Mesodermal cell (in vitro differentiated cells): ENCODE measurements at regions not wholly inside any gene's neighbourhood (a gene's known extent, or its start where the extent isn't known, plus 50 kb on each side); places are given as distances from the start of the nearest gene placed in this dataset.

Source experiments
- H3K27ac ChIP-seq: 2 replicates; pipeline ENCODE4 v1.7.0; 2013; ENCODE audit warnings: mild to moderate bottlenecking, low read depth, low read length, moderate library complexity; ENCODE audit not compliant: severe bottlenecking
- H3K36me3 ChIP-seq: 2 replicates; pipeline ENCODE4 v1.7.1; 2013; ENCODE audit warnings: mild to moderate bottlenecking, low read length, moderate library complexity; ENCODE audit not compliant: control insufficient read depth, insufficient read depth
- H3K4me1 ChIP-seq: one replicate; pipeline ENCODE4 v1.7.1; 2013; ENCODE audit warnings: mild to moderate bottlenecking, low read length; ENCODE audit not compliant: insufficient read depth, control insufficient read depth, poor library complexity, severe bottlenecking
- H3K4me3 ChIP-seq: 2 replicates; pipeline ENCODE4 v1.7.0; 2013; ENCODE audit warnings: low read length, control low read depth, mild to moderate bottlenecking; ENCODE audit not compliant: insufficient read depth, poor library complexity, severe bottlenecking; ENCODE audit errors: extremely low read depth
- H3K9me3 ChIP-seq: 2 replicates; pipeline ENCODE4 v1.7.1; 2013; ENCODE audit warnings: mild to moderate bottlenecking, low read length, moderate library complexity; ENCODE audit not compliant: control insufficient read depth
- WGBS, 2 experiments: methylation state at CpG; one replicate each; pipeline ENCODE4 v1.1.5; 2013; ENCODE audit warnings: missing lambda C conversion rate in 2 of 2; ENCODE audit not compliant: insufficient coverage in 2 of 2; 5-methylcytosine and 5-hydroxymethylcytosine counted together

DNA sequence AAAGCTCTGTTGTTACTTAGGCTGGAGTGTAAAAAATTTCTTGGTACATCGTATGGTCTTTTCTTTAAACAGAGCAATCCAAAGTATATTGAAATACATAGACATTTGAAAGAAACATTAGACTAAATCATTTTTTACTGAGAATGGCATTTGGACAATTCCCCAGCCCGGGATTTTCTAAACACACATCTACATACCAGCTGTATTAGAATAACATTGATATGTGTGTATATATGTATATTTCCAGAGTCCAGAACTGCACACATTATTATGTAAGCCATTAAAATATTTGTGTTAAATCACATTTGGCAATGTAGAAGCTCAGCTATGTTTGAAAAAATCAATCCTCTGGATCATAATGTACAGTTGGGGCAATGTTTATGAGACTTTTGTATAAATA is 1853.6 kb upstream of the LRRTM1 start:
- Histone ChIP-seq H3K9me3 (no peaks in the 10 kb centered on the region), H3K36me3 (no peaks in the 10 kb centered on the region), H3K4me3 (no peak overlapping the region), H3K27ac (no peak overlapping the region), H3K4me1 (no peaks in the 10 kb centered on the region)
- no CpG with 5 or more reads among the region's 2 CpGs for WGBS, 2 experiments

DNA sequence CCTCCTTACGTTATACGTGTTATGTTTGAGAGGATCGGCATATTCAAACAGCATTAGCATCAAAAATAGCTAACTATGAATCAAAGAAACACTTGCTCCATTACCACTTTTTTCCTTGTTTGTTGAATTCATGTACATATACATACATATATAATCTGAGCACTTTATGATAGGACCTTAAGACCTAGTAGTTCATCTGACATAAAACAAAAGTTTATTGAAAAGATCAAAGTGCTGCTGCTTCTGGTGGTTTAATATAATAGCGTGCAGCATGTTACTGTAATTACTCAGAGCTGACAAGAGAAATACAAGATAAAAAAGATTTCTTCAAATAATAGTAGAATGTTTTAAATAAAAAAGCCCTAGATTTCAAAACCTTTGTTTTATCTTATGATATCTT is 1850.9 kb upstream of the LRRTM1 start:
- WGBS, 2 experiments: 100% methylated on average over 2 of the region's 4 CpGs; no CpG with 5 or more reads in 1 of the 2 experiments
- H3K36me3 ChIP-seq: no peaks in the 10 kb centered on the region
- H3K4me1 ChIP-seq: no peaks in the 10 kb centered on the region

DNA sequence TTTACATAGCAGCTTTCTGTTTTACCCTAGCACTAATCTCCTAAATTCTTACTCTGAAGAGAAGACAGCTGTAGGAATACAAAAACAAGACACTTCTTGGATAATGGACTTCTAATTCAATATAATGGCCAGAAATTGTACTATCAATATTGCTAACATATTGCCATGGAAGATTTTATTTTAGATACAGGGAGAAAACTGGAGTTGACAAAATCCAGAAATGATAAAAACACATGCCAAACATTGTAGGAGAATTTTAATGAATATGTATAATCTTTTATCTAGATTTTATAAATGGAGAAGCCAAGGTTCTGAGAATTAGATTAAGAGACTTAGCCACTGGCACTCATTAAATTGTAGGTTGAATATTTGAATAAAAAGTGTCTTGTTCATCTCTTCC is 1838.8 kb upstream of the LRRTM1 start:
- no peaks in the 10 kb centered on the region for H3K36me3 ChIP-seq
- H3K27ac ChIP-seq: no peak overlapping the region
- H3K9me3 ChIP-seq: no peaks in the 10 kb centered on the region
- no peak overlapping the region for H3K4me3 ChIP-seq
- H3K4me1 ChIP-seq: no peaks in the 10 kb centered on the region

More for the DNA sequence above, 1850.9 kb upstream of the LRRTM1 start:
- Histone ChIP-seq H3K9me3 (no peaks in the 10 kb centered on the region), H3K27ac (no peak overlapping the region), H3K4me3 (no peak overlapping the region)

DNA sequence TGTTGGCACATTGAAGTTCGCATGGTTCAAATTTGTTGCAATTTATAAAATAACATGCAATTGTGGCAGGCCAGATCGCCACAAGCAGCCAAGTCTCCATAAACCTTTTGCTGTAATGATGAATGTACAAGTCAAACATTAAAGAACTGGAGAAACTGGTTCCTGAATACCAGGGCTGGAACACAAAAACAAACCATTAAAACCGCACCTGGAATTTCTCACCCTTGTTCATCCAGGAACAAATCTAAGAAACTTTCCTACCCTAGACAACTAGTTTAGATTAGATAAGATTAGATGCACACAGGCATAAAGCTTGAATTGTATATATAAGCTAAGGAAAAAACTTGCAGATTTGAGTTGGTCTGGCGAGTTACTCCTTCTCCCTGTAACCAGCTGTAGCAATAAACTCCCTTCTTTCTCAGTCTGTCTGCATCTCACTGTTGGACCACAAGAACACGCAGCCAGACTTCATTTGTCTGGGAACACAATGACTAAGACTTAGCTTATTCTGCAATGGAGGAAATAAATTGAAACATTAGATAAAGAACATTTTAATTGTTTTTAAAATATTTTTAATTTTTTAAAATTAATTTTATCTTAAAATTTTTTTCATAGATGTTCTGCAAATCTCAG is 1835.5 kb upstream of the LRRTM1 start:
- no peaks in the 10 kb centered on the region for H3K9me3 ChIP-seq
- no peak overlapping the region for H3K4me3 ChIP-seq
- no peaks in the 10 kb centered on the region for H3K36me3 ChIP-seq
- no peaks in the 10 kb centered on the region for H3K4me1 ChIP-seq
- WGBS, 2 experiments: 100% methylated on average over 2 of the region's 5 CpGs; no CpG with 5 or more reads in 1 of the 2 experiments
- H3K27ac ChIP-seq: no peak overlapping the region

DNA sequence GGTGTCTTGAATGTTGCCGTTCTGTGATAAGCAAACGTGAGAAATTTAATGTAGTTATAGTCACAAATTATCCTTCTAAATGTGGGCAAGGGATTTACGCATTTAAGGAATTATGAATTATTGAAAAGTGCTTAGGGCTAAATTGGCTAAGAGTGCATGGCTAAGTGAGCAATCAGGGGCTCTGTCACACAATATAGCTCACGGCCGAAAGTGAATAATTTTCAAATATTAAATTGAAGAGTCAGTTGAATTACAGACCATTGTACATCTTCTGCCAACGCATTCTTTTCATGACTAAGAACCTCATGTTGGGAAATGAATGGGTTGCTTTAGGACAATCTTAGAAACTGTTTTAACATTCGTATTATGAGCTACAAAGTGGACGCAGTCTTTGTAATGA is 1832.9 kb upstream of the LRRTM1 start:
- Histone ChIP-seq H3K4me3 (no peak overlapping the region), H3K4me1 (no peaks in the 10 kb centered on the region), H3K36me3 (no peaks in the 10 kb centered on the region), H3K9me3 (no peaks in the 10 kb centered on the region), H3K27ac (no peak overlapping the region)
- WGBS, 2 experiments: 90 to 100% methylated on average over 2 to 3 of the region's 8 CpGs

DNA sequence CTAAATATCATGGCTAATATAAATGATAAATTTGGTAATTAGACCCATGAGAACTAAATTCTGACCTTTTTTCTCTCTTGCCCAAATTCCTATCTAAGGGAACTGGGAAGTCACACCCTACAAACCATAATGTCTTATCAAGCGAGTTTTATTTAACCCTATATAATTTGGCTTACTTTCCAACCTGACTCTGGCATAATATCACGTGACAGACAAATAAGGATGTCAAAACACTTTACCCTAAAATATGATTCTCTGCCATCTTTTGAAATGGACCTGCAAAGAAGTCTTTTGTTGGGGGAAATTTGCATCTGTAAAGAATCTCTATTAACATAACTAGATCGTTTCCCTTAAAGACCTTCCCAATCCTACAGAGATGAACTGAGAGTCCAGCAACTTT is 1823.5 kb upstream of the LRRTM1 start:
- WGBS, 2 experiments: 60 to 88% methylated on average over 1 of the region's 3 CpGs
- Histone ChIP-seq H3K27ac (no peak overlapping the region), H3K4me3 (no peak overlapping the region), H3K9me3 (peaks cover 8% of the 10 kb centered on the region), H3K4me1 (no peaks in the 10 kb centered on the region), H3K36me3 (no peaks in the 10 kb centered on the region)

DNA sequence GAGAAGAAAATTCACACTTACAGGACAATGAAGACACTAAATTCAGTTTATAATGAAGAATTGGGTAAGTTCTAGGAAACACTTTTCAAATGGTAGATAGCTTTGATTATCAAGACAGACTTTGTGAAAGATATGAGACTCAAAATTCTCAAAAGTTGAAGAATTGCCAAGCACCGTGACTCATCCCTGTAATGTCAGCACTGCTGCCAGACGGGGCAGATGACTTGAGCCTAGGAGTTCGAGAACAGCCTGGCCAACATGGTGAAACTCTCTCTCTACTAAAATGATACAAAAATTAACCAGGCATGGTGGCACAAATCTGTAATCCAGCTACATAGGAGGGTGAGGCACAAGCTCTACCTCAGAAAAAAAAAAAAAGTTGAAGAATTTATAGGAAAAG is 1820.1 kb upstream of the LRRTM1 start:
- H3K36me3 ChIP-seq: no peaks in the 10 kb centered on the region
- no peak overlapping the region for H3K4me3 ChIP-seq
- H3K27ac ChIP-seq: no peak overlapping the region
- 69 to 81% methylated on average over 2 to 3 of the region's 3 CpGs for WGBS, 2 experiments
- H3K4me1 ChIP-seq: no peaks in the 10 kb centered on the region
- H3K9me3 ChIP-seq: no peaks in the 10 kb centered on the region

DNA sequence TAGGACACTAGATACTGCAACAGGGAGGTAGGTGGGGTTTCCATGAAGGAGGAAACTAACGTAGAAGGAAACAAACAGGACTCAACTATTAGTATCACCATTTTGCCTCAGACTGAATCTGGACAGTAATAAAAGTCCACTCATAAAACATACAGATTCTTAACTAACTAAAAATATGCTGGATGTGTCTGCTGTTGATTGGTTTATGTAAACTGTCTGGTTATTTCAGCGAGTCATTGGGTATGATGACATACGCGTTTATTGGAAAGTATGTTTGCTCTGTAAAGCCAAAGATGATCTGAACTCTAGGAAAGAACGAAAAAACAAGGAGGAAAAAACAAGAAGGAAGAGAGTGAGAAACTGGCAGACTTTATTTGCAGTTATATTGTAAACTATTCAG is 1816.1 kb upstream of the LRRTM1 start:
- Histone ChIP-seq H3K36me3 (no peaks in the 10 kb centered on the region), H3K4me3 (no peak overlapping the region), H3K9me3 (no peaks in the 10 kb centered on the region), H3K4me1 (no peaks in the 10 kb centered on the region), H3K27ac (no peak overlapping the region)
- WGBS, 2 experiments: 90 to 94% methylated on average over 4 of the region's 5 CpGs

DNA sequence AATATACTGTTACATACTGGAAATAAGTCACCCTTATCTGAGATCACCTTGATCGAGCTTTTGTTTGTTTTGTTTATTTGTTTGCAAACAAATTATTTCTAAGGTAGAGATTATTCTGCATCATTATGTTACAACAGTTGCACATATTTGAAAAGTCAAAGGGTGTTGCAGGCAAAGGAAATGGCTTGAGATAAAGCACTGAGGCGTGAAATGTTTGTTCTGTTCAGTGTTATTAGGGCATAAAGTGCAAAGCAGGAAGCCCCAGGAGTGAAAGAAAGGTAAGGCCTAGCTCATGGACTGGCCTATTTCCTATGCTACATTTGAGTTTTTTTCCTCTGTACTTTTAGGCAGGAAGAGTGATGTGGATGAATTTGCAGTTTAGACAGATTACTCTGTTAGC is 1815.6 kb upstream of the LRRTM1 start:
- WGBS, 2 experiments: 100% methylated on average over 1 of the region's 2 CpGs
- Histone ChIP-seq H3K27ac (peak overlapping the region; percentile 47), H3K9me3 (no peaks in the 10 kb centered on the region), H3K4me3 (no peak overlapping the region), H3K36me3 (no peaks in the 10 kb centered on the region), H3K4me1 (no peaks in the 10 kb centered on the region)

DNA sequence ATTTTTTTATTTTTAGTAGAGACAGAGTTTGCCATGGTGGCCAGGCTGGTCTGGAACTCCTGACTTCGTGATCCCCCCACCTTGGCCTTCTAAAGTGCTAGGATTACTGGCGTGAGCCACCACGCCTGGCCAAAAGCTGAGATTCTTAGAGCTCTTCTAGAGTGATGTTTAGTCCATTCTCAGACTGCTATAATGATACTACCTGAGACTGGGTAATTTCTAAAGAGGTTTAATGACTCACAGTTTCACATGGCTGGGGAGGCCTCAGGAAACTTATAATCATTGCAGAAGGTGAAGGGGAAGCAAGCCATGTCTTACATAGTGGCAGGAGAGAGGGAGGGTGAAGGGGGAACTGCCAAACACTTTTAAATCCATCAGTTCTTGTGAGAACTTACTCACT is 1804.9 kb upstream of the LRRTM1 start:
- Histone ChIP-seq H3K4me1 (no peaks in the 10 kb centered on the region), H3K9me3 (no peaks in the 10 kb centered on the region), H3K36me3 (no peaks in the 10 kb centered on the region), H3K4me3 (no peak overlapping the region), H3K27ac (no peak overlapping the region)
- WGBS, 2 experiments: 60% methylated on average over 1 of the region's 3 CpGs; no CpG with 5 or more reads in 1 of the 2 experiments

DNA sequence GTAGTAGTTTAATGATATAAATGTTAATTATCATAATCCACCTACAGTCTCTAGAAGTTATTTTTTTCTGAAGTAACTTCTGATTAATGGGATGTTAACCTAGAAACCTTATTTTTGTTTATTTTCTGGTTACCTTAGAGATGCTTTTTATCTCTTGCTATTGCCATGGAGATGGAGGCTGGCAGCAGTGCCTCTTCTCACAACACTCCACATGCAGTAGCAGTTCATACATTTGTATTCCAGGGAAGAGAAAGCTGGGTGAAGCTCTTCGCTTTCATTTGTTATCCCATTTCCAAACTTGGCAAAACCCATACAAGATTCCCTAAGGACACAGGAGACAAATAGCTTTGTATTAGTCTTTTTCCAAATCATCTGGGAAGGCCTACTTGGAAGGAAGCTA is 1794.1 kb upstream of the LRRTM1 start:
- no peaks in the 10 kb centered on the region for H3K9me3 ChIP-seq
- no peak overlapping the region for H3K27ac ChIP-seq
- WGBS, 2 experiments: no CpG with 5 or more reads among the region's 1 CpG
- no peak overlapping the region for H3K4me3 ChIP-seq
- H3K4me1 ChIP-seq: no peaks in the 10 kb centered on the region
- no peaks in the 10 kb centered on the region for H3K36me3 ChIP-seq
